ELR (cell line): ENCODE measurements at regions not wholly inside any gene's neighbourhood (a gene's known extent, or its start where the extent isn't known, plus 50 kb on each side); places are given as distances from the start of the nearest gene placed in this dataset.
"Not testable (repeated sequence)": the region's sequence is repeated elsewhere in the genome, so short reads cannot be mapped to it uniquely, and the experiment has no call there.

Experiments
- DNase-seq: peaks from one replicate; pipeline ENCODE4 v3.0.0-alpha.2; 2015; ENCODE audit warnings: low read depth

DNA sequence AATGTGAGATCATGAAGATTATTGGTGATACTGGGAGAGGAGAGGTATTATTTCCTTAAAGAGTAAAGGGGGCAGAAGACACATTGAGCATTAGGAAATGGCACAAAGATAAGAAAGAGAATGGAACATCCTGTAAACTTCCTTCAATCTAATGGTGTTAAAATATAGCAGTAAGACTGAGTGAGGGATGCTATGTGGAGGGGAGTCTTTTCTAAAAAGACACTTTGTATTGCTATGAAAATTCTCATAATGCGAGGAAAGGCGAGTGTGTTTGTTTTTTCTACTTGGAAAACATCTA is 405.2 kb downstream of the ARL4A start:
- no peak for DNase-seq

DNA sequence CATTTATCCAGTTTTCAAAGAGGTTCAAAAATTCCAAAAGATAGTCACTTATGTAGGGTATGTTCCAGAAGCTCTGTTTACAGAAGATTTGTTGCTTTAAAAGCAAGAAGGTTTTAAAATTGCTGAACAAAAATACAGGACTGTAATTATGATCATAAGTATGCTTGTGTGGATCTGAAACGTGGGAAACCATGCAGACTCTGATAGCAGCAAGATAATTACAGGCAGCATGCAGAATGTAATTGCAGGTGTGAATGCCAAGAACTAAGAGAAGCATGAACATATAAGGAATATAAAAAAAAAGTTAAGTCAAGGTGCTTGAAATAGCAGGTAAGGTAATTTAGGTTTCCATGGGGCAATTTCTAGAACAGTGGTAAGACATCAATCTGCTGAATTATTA is 405.7 kb downstream of the ARL4A start:
- no peak for DNase-seq

GRCh38 chr7:13097499-13097898 is 410.1 kb downstream of the ARL4A start:
- no peak for DNase-seq

- DNase-seq: no peak
Measured at GRCh38 chr7:13098161-13098560, 410.7 kb downstream of the ARL4A start.

- DNase-seq: peak; percentile 37
Measured at GRCh38 chr7:13099154-13099795, 411.8 kb downstream of the ARL4A start.

DNA sequence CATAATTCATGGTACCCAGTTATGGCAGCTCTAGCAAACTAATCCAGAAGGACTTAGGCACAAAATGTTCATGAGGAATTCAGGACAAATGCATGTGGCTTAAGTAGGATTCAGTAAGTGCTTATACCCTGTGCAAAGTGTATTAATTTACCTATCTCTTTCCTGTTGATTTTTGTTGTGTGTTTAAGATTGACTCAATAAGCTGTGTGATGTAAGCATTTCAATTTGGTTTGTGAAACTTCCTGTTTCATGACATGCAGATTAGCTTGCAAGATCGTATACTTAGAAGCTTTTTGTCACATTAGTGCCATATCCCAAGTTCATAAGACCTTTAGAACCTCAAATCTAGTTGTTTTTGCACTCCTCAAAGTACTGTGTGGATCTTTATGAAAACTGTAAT is 416.7 kb downstream of the ARL4A start:
- no peak for DNase-seq

DNA sequence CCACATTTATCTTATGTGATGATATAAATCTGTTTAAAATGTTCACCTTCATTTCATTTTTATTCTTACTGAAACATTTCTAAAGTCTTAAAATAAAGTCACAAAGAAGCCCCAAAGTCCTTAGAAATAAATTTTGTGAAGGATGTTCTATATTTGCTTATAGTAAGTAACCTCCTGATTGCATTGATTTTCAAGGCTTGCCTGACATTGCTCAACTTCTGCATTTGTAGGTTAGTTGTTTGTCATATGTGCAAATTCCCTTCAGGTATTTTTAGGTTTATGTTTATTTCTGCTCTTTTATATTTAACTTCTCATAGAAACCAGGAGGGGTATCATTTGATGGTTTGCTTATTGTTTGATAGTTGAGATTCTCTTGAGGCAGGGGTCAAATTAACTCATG is 417.8 kb downstream of the ARL4A start:
- no peak for DNase-seq

DNA sequence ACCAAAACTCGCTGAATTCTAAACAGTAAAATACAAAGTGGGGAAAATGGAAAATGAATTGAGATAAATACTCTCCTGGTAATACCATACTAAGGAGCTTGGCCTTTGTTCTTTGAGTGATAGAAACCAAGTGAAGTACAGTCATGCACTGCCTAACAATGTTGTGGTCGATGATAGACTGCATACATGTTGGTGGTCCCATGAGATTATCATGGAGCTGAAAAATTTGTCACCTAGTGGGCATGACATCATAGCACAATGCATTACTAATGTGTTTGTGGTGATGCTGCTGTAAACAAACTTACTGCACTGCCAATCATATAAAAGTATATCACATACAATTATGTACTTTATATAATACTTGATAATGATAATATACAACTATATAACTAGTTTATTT is 419.1 kb downstream of the ARL4A start:
- DNase-seq: peak; percentile 19

GRCh38 chr7:13107291-13107690 is 419.9 kb downstream of the ARL4A start:
- no peak for DNase-seq

DNA sequence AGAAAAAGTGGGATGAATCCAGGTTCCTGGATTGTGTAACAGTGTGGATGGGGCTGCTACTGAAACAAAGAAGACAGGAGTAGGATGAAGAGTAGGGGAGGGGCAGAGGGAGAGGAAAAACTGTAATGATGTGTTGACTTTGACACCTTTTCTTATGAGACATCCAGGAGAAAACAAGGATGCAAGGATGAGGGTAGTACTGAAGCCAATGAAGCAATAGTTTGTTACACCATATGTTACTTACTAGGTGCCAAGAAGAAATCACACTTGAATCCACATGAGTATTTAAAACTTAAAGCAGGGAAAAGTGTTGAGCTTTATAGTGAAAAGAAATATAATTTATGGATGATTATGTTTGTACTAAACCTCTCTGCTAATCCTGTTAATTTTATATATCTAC is 420.6 kb downstream of the ARL4A start:
- no peak for DNase-seq

- no peak for DNase-seq
Measured at GRCh38 chr7:13109201-13109600, 421.8 kb downstream of the ARL4A start.

DNA sequence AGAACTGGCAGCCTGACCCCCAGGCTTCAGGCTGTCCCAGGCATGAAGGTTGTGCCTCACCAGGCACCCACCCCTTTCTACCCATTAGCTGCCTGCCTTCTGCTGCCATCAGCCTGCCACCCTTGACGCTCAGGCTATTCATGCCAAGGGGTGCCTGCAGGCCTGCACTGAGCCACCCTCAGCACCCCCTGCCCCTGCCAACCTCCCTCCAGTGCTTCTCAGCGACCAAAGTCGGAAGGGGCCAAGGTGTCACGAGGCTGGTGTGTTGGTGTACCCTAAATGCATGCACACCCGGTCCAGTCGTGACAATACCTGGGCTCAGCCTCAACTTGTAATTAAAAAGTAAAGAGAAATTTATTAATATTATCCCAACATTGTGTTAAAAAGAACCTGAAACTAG is 422.7 kb downstream of the ARL4A start:
- DNase-seq: no peak

DNA sequence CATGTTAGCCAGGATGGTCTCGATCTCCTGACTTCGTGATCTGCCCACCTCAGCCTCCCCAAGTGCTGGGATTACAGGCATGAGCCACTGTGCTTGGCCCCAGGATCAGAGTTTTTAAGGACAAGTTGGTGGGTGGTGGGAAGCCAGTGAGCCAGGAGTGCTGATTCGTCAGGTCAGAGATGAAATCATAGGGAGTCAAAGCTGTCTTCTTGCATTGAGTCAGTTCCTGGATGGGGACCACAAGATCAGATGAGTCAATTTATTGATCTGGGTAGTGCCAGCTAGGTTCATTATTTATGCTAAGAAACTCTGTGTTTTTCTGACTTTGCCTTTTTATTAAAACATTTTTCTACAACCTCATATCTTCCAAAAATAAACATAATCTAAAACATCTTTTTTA is 423.8 kb downstream of the ARL4A start:
- DNase-seq: peak; percentile 61

DNA sequence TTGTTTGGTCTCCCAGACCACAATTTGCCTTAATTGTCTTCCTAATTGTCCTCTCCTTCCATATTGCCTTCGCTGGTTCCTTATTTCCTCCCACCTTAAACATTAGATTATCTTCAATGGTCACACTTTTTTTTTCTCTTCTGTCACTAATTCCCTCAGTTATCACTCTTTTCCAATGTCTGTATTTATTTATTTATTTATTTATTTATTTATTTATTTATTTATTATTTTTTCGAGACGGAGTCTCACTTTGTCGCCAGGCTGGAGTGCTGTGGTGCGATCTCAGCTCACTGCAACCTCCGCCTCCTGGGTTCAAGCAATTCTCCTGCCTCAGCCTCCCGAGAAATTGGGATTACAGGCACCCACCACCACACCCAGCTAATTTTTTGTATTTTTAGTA is 426.8 kb downstream of the ARL4A start:
- DNase-seq: not testable (repeated sequence)

DNA sequence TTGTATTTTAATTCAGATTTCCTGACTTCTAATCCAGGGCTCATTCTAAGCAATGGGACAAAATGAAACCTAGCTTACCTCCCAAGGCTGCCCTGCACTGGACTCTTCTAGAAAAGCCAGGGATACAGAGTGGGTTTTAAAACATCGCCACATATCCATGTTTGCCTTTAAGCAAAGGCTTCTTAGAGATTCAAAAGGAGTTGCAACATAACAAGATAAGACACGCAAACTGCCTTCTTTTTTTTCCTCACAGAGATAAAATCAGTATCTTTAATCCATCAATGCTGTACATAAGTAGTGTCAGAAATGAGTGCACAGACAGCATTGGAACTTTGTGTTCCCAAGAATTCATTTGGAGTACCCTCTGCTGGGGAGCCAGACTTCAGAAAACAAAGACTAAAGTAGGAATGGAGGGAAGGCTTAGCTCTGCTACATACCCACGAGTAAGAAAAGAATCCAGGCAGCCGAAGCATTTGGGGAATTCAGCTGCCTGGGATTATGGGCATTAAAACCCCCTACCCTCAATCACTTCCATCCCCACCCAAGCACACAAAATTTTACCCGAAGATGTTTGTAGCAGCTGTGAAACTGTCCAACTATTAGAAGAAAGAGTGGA is 427.8 kb downstream of the ARL4A start:
- DNase-seq: no peak

DNA sequence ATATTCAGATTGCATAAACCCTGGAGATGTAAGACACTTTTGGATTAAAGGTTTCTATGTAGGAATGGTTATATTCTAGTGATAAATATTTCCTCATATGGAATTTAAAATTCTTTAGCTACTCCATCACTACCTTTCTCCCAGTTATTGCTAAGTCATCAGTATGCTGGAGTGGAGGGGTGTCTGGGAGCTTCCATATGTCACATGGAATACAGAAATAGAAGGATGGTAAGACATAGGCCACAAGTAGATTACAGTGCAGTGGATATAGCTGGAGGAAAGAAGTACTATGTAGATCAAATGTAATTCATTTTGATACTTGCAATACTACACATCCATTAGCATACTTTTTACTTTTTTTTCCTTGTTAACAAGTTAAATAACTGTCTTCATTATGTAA is 428.4 kb downstream of the ARL4A start:
- no peak for DNase-seq

- peak; percentile 58 for DNase-seq
Measured at GRCh38 chr7:13117103-13117502, 429.7 kb downstream of the ARL4A start.

GRCh38 chr7:13117592-13117991 is 430.2 kb downstream of the ARL4A start:
- no peak for DNase-seq

GRCh38 chr7:13124629-13125028 is 437.2 kb downstream of the ARL4A start:
- DNase-seq: not testable (repeated sequence)

DNA sequence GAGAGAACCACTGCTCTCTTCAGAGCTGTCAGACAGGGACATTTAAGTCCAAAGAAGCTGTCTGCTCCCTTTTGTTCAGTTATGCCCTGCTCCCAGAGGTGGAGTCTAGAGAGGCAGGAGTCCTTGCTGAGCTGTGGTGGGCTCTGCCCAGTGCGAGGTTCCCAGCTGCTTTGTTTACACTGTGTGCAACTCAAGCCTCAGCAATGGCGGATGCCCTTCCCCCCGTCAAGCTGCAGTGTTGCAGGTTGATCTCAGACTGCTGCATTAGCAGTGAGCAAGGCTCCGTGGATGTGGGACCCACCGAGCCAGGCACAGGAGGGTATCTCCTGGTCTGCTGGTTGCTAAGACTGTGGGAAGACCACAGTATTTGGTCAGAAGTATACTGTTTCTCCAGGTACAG is 438.9 kb downstream of the ARL4A start:
- DNase-seq: no peak

- DNase-seq: no peak
Measured at GRCh38 chr7:13130321-13130720, 442.9 kb downstream of the ARL4A start.

DNA sequence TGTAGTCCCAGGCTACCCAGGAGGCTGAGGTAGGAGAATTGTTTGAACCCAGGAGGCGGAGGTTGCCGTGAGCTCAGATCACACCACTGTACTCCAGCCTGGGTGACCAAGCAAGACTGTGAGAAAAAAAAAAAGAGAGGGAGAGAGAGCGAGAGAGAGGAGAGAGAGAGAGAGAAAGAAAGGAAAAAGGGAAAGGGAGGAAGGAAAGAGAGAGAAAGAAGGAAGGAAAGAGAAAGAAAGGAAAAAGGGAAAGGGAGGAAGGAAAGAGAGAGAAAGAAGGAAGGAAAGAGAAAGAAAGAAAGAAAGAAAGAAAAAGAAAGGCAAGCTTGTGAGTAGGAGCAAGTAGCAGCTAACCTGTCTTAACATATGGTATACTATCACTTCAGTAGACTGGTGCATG is 443.5 kb downstream of the ARL4A start:
- DNase-seq: not testable (repeated sequence)

DNA sequence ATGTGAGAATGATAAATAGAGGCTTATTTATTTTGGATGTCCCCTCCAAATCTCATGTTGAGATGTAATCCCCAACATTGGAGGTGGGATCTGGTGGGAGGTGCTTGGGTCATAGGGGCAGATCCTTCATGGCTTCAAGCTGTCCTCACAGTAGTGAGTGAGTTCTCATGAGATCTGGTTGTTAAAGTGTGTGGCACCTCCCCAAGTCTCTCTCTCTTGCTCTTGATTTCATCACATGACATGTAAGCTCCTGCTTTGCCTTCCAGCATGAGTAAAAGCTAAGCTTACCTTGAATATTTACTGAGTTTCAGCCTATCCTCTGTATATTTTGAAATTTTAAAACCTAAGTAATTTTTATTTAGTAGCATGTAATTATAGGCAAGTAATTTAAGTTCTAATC is 444.9 kb downstream of the ARL4A start:
- DNase-seq: no peak

DNA sequence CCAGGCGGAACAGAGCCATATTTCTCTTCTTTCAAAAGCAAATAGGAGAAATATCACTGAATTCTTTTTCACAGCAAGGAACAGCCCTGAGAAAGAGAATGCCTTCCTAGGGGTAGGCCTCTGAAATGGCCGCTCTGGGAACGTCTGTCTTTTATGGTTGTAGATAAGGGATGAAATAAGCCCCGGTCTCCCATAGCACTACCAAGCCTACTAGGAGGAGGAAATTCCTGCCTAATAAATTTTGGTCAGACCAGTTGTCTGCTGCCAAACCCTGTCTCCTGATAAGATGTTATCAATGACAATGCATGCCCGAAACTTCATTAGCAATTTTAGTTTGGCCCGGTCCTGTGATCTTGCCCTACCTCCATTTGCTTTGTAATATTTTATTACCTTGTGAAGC is 448.9 kb downstream of the ARL4A start:
- DNase-seq: not testable (repeated sequence)
